ENCODE measurements at regions not wholly inside any gene's neighbourhood (a gene's known extent, or its start where the extent isn't known, plus 50 kb on each side); places are given as distances from the start of the nearest gene placed in this dataset.

DNA sequence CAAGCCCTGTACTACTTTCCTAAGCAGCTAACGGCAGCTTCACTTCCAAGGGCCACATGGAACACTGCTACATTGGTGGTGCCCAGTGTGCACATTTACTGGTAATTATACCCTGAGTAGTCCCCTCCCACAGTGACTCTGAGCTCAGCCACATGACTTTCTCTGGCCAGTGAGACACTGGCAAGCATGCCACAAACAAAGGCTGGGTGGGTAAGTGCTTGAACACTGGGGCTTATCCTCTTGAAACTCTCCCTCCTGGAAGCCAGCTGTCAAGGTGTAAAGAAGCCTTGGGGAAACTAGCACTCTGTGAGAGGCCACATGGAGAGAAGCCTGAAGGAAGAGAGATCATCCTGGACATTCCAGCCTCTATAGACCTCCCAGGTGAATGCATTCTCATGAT lies 54.4 kb upstream of the DRD2 start:
- H3K27ac ChIP-seq (ENCODE audit: insufficient read depth, low read length): no peak overlapping the region
- H2AFZ ChIP-seq (replicated peaks; ENCODE audit: low read length, poor library complexity): no peak overlapping the region
- no peaks in the 10 kb centered on the region for H3K79me1 ChIP-seq (ENCODE audit: low read depth in 1 of 2, low read length in 2 of 2)
- no peak overlapping the region for H3K4me2 ChIP-seq (ENCODE audit: low read depth, low read length)
- H3K9me3 ChIP-seq (ENCODE audit: control insufficient read depth, insufficient read depth, low read length): no peaks in the 10 kb centered on the region
- H3K18ac ChIP-seq (ENCODE audit: low read depth, low read length): no peak overlapping the region
- H3K9me1 ChIP-seq (ENCODE audit: insufficient read depth, low read length): no peaks in the 10 kb centered on the region
- intact Hi-C loops (cut with micrococcal nuclease) (loop anchor here (5.0 to 10.0 kb wide), 2 partner anchors 147 to 1315 kb away; no protein-coding TSS in a partner anchor), dilution Hi-C loops (cut with HindIII; ENCODE audit: low sequenced_read_pairs, unreplicated experiment) (no loop called here), in situ Hi-C loops (cut with MboI; ENCODE audit: low sequenced_read_pairs) (loop anchor here (5.0 to 25.0 kb wide), 2 partner anchors 222 to 1317 kb away; no protein-coding TSS in a partner anchor)
- no peak overlapping the region for H3K9ac ChIP-seq (ENCODE audit: low read depth, low read length)
- no TSS peak for BruUV-seq (replicated peaks)
- no peak overlapping the region for H3K23ac ChIP-seq (ENCODE audit: low read depth, low read length)
- H3K14ac ChIP-seq (replicated peaks; ENCODE audit: low read depth, low read length): no peak overlapping the region
- no peak overlapping the region for H2BK15ac ChIP-seq (ENCODE audit: low read depth, low read length)
- H4K20me1 ChIP-seq (ENCODE audit: insufficient read depth, low read length): no peaks in the 10 kb centered on the region
- no peak overlapping the region for H3K56ac ChIP-seq (ENCODE audit: extremely low read depth, insufficient read depth, low read length)
- H3K27me3 ChIP-seq (ENCODE audit: control insufficient read depth, insufficient read depth, low read length): peaks cover 22% of the 10 kb centered on the region
- ATAC-seq (ENCODE audit: low read depth) (no peak), DNase-seq (no peak)
- H2BK120ac ChIP-seq (ENCODE audit: low read depth, low read length): no peak overlapping the region
- CTCF ChIA-PET: no interaction called here
- H4K5ac ChIP-seq (ENCODE audit: low read depth, low read length): no peak overlapping the region
- H4K8ac ChIP-seq (ENCODE audit: low read depth in 2 of 2, low read length in 2 of 2): no peak overlapping the region
- no peak overlapping the region for H2BK20ac ChIP-seq (ENCODE audit: low read depth, low read length)
- no peak overlapping the region for H3K4me3 ChIP-seq (ENCODE audit: insufficient read depth, low read depth, low read length)
- H2AK5ac ChIP-seq (ENCODE audit: low read depth, low read length): no peak overlapping the region
- no peaks in the 10 kb centered on the region for H3K36me3 ChIP-seq (ENCODE audit: control insufficient read depth, insufficient read depth, low read length)
- no peak overlapping the region for H2AK9ac ChIP-seq (replicated peaks; ENCODE audit: low read depth, low read length, poor library complexity)
- no peak for TF ChIP-seq NFE2L2 (IDR thresholded peaks at IDR 0.05; ENCODE audit: low read depth, low read length)
- no peak for TF ChIP-seq MXI1 (IDR thresholded peaks at IDR 0.05; ENCODE audit: borderline replicate concordance, low read depth, low read length)
- H4K91ac ChIP-seq (ENCODE audit: insufficient read depth, low read depth, low read length): no peak overlapping the region
- H3K4ac ChIP-seq (ENCODE audit: low read depth, low read length): no peak overlapping the region
- H3K4me1 ChIP-seq (ENCODE audit: control insufficient read depth, insufficient read depth, low read length): no peaks in the 10 kb centered on the region
- POLR2A ChIA-PET (ENCODE audit: unreplicated experiment): no interaction called here
- H2BK5ac ChIP-seq (ENCODE audit: low read depth, low read length, poor library complexity, severe bottlenecking): no peak overlapping the region
- no CpG with 5 or more reads among the region's 1 CpG for WGBS, 2 experiments (ENCODE audit: extremely low coverage in 2 of 2, insufficient read length in 1 of 2)

All from IMR-90 (cell line).